Muscle of arm (tissue), 1 donor: ENCODE measurements at regions not wholly inside any gene's neighbourhood (a gene's known extent, or its start where the extent isn't known, plus 50 kb on each side); places are given as distances from the start of the nearest gene placed in this dataset.

ENCODE experiments used
- DNase-seq: peaks from one replicate; pipeline ENCODE4 v3.0.0-alpha.2; 2013

GRCh38 chr10:33743429-33743857 lies 409.0 kb upstream of the NRP1 start:
- DNase-seq: no peak

- DNase-seq: no peak
Observed at GRCh38 chr10:33739031-33739430, 404.6 kb upstream of the NRP1 start.

GRCh38 chr10:33735464-33735923 lies 401.0 kb upstream of the NRP1 start:
- DNase-seq: no peak

- no peak for DNase-seq
Observed at GRCh38 chr10:33734393-33735155, 400.1 kb upstream of the NRP1 start.

- no peak for DNase-seq
Observed at GRCh38 chr10:33733058-33733457, 398.6 kb upstream of the NRP1 start.

GRCh38 chr10:33732161-33732680 lies 397.8 kb upstream of the NRP1 start:
- no peak for DNase-seq

GRCh38 chr10:33731322-33731721 lies 396.9 kb upstream of the NRP1 start:
- no peak for DNase-seq

- no peak for DNase-seq
Observed at GRCh38 chr10:33725430-33725829, 391.0 kb upstream of the NRP1 start.

- no peak for DNase-seq
Observed at GRCh38 chr10:33723181-33723580, 388.7 kb upstream of the NRP1 start.

- no peak for DNase-seq
Observed at GRCh38 chr10:33722067-33722466, 387.6 kb upstream of the NRP1 start.

GRCh38 chr10:33721509-33721908 lies 387.0 kb upstream of the NRP1 start:
- DNase-seq: no peak

GRCh38 chr10:33720161-33720560 lies 385.7 kb upstream of the NRP1 start:
- DNase-seq: no peak

GRCh38 chr10:33719005-33719703 lies 384.7 kb upstream of the NRP1 start:
- no peak for DNase-seq

GRCh38 chr10:33716501-33717267 lies 382.2 kb upstream of the NRP1 start:
- no peak for DNase-seq

- no peak for DNase-seq
Observed at GRCh38 chr10:33715303-33715975, 381.0 kb upstream of the NRP1 start.

- DNase-seq: no peak
Observed at GRCh38 chr10:33712825-33713224, 378.4 kb upstream of the NRP1 start.

GRCh38 chr10:33710006-33710405 lies 375.5 kb upstream of the NRP1 start:
- DNase-seq: no peak

- no peak for DNase-seq
Observed at GRCh38 chr10:33709008-33709753, 374.7 kb upstream of the NRP1 start.

GRCh38 chr10:33708561-33708960 lies 374.1 kb upstream of the NRP1 start:
- no peak for DNase-seq

GRCh38 chr10:33706746-33707145 lies 372.3 kb upstream of the NRP1 start:
- DNase-seq: no peak

- peak; percentile 54 for DNase-seq
Observed at GRCh38 chr10:33706191-33706590, 371.7 kb upstream of the NRP1 start.
